ENCODE measurements at regions not wholly inside any gene's neighbourhood (a gene's known extent, or its start where the extent isn't known, plus 50 kb on each side); places are given as distances from the start of the nearest gene placed in this dataset.
"Not testable (repeated sequence)": the region's sequence is repeated elsewhere in the genome, so short reads cannot be mapped to it uniquely, and the experiment has no call there.

- no peak for ATAC-seq
Observed at GRCh38 chr6:66186756-66187155, 479.7 kb upstream of the EYS start.

- ATAC-seq, result no peak
Observed at GRCh38 chr6:66184091-66184490, 477.1 kb upstream of the EYS start.

DNA sequence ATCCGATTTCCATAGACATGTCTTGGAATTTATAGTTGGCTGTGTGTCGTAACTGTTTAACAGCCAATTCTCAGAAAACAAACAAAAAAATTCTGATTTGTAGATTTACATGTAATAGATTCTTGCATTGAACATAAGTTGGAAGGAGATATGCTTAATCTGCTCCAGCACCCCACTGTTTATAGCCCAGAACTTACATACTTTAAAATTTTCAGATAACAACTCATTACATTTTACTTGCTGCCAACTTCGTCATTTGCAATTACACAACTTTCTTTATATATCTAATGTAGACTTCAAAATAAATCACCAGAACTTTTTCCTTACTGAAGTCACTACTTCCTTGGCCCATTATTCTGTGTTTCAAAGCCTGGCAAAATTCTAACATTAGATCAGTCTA, 472.3 kb upstream of the EYS start:
- no peak for ATAC-seq

DNA sequence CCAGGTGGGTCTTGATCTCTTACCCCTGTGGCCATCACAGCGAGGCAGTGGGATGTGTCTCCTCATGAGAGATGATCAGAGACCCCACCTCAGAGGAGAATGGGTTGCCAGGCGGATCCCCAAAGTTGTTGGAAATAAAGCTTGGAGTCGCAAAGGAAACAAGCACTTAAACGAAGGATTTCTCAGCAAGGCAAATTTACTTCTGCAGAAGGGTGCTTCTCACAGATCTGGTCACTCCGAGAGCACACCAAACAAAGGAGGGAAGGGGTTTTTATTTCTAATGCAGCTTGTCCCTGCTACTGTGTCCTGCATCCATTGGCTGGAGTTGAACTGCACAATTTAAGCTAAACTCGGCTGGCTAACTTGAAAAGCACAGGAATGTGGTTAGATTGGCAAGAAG, 466.6 kb upstream of the EYS start:
- no peak for ATAC-seq

DNA sequence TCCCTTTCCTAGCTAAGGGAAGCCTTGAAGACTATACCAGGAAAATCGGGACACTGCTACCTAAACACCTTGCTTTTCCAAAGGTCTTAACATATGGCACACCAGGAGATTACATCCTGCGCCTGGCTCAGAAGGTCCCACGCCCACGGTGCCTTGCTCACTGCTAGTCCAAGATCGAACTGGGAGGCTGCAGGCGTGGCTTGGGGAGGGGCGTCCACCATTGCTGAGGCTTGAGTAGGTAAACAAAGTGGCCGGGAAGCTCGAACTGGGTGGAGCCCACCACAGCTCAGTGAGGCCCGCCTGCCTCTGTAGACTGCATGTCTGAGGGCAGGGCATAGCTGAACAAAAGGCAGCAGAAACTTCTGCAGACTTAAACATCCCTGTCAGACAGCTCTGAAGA, 459.7 kb upstream of the EYS start:
- not testable (repeated sequence) for ATAC-seq

DNA sequence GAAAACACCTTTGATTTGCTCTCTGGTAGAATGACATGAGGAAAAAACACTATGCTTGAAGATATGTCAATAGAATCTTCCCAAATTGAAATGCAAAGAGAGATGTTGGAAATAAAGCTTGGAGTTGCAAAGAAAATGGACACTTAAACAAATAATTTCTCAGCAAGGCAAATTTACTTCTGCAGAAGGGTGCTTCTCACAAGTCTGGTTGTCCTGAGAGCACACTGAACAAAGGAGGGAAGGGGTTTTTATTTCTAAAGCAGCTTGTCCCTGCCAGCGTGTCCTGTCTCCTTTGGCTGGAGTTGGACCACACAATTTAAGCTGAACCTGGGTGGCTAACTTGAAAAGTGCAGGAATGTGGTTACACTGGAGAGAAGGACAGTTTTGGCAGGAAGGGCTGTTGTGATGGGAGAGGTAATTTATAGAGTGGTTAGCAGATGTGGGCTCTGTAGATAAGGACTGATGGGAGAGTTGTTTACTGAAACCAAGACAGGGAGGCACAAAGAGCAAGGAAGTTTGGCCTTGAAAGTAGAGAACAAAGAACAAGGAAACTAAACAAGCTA, 454.6 kb upstream of the EYS start:
- ATAC-seq, result no peak

DNA sequence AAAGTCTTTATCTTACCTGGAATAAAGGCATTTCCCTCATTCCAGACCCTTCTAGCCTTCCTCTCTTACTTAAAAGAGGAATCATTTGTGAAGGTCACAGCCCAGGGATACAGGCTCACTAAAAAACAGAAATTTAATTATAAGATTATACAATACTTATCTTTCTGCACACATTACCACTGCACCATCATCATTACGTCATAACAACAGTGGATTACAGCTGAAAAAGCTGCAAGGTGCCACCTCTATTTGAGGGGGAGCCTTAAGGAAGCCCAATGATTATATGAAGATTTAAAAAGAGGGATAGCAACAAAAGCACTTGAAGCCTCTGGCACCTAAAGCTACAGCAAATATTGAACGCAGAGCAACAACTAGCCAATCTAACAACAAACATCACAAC, 452.9 kb upstream of the EYS start:
- no peak for ATAC-seq

DNA sequence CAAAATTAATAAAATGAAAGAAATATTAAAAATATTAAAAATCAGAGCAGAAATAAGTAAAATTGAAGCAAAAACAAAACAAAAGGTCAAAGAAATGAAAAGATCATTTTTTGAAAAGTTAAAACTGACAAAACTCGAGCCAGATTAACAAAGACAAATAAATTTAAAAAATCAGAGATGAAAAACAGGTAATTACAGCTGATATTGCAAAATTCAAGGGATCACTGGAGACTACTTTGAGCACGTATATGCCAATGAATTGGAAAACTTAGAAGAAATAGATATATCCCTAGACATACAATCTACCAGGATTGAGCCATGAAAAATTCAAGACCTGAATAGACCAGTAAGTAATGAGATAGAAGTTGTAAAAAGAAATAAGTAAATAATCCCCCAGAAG, 446.2 kb upstream of the EYS start:
- ATAC-seq, result no peak

DNA sequence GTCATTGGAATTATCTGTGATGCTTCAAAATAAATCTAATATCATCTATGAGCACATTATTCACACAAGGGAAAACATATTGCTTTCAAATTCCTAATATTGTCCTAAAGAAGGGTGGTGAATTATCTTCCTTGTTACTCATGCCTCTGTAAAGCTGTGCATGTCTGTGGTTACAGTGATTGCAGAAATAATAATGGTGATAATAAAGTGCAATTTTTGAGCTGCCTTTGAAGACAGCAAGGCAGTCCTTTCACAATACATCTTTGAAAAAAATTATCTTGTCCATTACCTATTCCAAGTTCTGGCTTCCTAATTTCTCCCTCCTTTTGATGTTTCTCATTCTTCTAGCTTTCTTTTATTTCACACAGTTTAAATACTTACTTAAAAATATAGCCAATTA, 442.1 kb upstream of the EYS start:
- ATAC-seq, result no peak

DNA sequence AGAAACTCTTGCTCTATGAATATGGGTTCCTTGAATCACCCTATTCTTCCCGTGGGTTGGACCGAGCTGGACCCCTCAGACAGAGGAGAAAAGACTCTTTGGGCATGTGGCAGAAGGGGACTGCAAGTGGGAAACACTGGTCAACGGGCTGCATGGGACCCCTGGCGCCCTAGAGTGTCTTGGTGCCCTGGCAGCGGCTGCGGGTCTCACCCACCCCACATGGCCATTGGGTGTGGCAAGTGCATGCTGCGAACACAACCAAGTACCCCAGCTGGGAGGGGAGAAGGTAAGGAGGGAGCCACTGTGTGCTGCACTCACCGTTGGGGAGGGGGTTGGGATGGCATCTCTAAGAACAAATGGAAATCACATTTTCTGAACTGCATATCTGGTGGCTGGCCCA, 438.8 kb upstream of the EYS start:
- ATAC-seq, result no peak

- no peak for ATAC-seq
Observed at GRCh38 chr6:66134021-66134420, 427.0 kb upstream of the EYS start.

GRCh38 chr6:66128656-66129055, 421.6 kb upstream of the EYS start:
- no peak for ATAC-seq

DNA sequence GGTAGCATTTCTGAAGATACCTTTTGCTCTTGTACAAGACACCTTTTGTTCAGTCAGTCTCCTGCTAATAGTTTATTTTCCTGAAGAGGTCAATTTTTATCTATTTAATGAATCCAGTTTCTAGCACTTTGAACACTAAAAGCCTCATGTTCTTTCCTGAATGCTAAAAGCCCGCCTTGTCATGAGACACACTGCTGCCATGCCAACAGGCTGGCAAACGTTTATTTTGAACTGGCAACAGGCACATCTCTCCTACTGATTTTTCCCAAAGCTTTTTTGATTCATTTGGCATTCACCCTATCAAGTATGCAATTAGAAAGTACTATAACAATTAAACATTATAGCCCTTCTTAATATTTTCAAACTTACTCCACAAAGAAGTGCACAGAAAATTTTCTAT, 421.2 kb upstream of the EYS start:
- no peak for ATAC-seq

DNA sequence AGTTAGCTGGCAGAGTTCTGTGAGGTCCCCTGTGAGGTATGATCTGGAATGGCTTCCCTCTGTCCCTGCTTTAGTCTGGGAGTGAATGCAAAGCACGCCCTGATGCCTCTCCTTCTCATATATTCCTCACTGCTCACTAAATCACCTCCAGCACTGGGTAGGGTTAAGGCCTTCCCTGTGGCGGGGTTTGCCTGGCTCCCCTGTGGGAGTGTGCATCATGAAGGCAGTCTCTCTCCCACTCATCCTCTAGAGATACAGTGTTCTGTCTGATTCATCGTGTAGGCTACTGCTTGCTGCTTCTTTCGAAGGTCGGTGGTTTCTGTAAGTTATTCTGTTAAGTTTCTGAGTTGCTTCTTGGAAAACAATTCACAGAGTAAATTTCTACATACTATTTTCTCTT, 420.0 kb upstream of the EYS start:
- ATAC-seq, result no peak

- ATAC-seq, result no peak
Observed at GRCh38 chr6:66126358-66126757, 419.3 kb upstream of the EYS start.

DNA sequence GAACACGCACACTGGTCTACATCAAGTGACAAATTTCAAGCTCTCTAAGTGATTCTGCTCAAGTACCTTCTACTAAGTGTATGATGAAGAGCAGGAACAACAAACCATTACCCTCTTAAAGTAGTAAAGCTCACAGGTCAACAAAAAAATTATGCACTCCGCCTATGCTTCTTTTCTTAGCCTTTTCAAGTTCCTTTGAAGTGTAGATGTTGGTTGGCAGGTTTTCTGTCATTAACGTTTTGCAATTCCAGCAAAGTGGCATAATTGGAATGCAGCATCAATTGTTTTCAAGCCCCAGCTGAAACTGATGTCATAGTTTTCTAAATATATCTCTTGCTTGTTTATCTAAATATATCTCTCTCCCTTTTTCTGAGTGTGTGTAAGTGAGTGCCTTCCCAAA, 396.9 kb upstream of the EYS start:
- no peak for ATAC-seq

- no peak for ATAC-seq
Observed at GRCh38 chr6:66103354-66103753, 396.3 kb upstream of the EYS start.

DNA sequence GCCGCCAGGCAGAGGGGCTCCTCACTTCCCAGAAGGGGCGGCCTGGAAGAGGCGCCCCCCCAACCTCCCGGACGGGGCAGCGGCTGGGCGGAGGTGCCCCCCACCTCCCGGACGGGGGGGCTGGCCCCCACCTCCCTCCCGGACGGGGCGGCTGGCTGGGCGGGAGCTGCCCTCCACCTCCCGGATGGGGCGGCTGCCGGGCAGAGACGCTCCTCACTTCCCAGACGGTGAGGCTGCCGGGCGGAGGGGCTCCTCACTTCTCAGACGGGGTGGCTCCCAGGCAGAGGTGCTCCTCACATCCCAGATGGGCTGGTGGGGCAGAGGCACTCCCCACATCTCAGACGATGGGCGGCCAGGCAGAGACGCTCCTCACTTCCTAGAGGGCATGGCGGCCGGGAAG, 389.7 kb upstream of the EYS start:
- no peak for ATAC-seq

DNA sequence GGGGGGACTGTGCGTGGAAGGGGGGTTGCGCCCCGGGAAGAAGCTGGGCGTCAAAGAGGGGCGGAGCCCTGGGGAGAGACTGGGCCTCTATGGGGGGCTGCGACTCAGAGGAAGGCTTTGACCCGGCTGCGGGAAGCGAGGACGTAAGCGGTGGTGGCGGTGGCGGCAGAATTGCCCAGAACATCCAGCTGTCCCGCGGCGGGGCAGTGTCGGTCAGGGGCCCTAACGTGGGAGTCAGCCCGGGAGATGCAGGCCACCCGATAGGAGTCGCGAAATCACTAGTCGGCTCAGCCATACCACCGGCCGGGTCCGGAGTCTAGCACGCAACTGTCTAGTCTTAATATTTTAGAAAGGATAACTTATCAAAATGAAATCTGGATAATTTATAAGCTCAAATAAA, 387.6 kb upstream of the EYS start:
- no peak for ATAC-seq

DNA sequence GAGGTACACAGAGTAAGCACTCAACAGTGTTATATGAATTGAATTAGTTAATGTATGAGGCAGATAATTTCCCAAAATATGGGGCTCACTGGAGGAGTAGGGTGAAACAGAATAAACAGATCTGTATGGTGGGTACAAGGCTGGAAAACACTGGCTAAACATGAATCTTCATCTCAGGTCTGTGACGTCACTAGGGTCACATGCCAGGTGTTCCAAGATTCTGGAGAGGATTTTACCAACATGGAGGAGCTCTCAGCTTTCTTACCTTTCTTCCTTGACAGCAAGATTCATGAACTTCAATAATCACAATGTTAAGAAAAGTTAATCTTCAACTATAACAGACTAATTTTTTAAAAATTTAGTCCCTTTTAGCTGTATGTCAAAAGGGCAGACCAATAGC, 385.3 kb upstream of the EYS start:
- ATAC-seq, result not testable (repeated sequence)

DNA sequence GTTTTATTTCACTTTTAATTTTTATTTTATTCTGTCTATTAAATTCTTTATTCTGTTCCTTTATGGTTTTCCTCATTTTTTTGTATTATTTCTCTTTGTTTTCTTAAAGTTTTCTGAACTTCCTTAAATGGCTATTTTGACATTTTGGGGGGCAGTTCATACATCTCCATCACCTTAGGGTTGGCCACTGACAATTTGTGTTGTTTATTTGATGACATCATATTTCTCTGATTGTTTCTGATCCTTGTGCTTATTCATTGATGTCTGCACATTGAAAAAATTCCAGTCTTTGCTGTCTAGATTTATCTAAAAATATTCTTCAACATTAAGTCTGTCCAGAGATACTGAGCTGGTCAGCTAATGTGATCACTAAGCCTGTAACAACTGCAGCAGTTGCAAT, 379.5 kb upstream of the EYS start:
- no peak for ATAC-seq

GRCh38 chr6:66082914-66083313, 375.9 kb upstream of the EYS start:
- no peak for ATAC-seq

DNA sequence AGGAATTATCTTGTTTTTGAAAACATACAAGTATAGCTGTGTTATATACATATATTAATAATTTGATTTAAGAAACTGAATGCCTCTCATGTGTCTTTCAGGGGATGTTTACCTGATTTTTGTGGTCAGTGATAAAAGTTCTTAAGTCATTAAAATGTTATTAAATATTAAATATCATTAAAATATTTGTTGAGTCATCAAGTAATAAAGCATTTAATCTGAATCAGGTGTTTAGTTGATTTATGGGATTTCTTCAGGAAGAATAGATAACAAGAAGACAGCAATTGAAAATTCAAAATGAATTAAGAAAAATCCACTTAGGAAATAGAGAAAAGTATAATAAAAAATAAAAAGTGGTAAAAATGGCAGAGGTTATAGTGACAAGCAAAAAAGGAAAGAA, 361.9 kb upstream of the EYS start:
- no peak for ATAC-seq

- no peak for ATAC-seq
Observed at GRCh38 chr6:66068033-66068432, 361.0 kb upstream of the EYS start.

DNA sequence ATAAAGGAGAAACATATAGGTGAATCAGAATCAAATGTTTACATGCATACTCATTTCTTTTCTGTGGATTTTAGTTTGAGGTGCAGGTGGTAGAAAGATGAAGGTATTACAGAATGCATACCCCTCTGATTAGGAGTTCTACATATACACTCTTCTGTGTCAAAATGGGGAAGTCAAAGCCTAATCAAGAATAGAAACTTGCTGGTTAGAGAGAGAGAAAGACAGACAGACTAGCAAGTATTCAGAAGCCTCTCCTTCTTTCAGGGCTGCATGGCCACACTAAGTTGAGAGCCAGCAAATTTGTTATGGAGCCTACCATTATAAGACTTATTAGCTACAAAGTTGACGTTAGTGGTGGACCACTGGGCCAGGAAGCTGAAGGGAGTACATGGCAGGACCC, 358.3 kb upstream of the EYS start:
- ATAC-seq, result no peak

GRCh38 chr6:66057034-66057433, 350.0 kb upstream of the EYS start:
- ATAC-seq, result no peak

All from activated CD4-positive, CD25-positive, alpha-beta regulatory T cell treated with anti-CD3 and anti-CD28 coated beads, Interleukin-2, amount 50 U/mL, for 24 hours (primary cell).